PC-9 (cell line): ENCODE measurements at regions not wholly inside any gene's neighbourhood (a gene's known extent, or its start where the extent isn't known, plus 50 kb on each side); places are given as distances from the start of the nearest gene placed in this dataset.

ENCODE experiments used
- EZH2 ChIP-seq: fragments of 200-600 bp; sonication (generic); IDR thresholded peaks from 2 replicates; pipeline ENCODE4 v1.8.0; 2017; ENCODE audit warnings: antibody characterized with exemption, low read depth
- TF ChIP-seq, protein P1 (sequence below): fragments of 200-600 bp; sonication (generic); conservative IDR thresholded peaks from 2 replicates; pipeline ENCODE4 v1.6.1; 2017; ENCODE audit warnings: mixed run types, antibody characterized with exemption, mild to moderate bottlenecking, moderate library complexity

DNA sequence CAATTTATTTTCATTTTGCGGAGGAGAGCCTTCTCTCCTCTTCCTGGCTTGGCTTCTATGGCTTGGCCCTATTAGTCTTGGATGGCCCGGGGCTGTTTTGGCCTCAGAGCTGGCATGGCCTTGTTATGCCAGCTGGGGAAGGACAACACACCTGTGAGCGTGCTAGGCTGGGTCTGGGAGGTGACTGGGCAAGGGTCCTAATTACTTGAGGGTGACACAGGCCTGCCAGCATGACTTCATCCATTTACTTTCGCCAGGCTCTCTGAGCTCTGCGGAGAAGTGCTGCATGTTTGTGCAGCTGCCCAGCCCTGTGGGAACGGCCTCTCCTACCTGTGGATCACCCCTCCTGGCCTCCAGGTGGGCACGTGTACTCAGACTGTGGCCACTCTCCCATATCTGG, 153.6 kb downstream of the SNX19 start:
- TF ChIP-seq, protein P1, sequence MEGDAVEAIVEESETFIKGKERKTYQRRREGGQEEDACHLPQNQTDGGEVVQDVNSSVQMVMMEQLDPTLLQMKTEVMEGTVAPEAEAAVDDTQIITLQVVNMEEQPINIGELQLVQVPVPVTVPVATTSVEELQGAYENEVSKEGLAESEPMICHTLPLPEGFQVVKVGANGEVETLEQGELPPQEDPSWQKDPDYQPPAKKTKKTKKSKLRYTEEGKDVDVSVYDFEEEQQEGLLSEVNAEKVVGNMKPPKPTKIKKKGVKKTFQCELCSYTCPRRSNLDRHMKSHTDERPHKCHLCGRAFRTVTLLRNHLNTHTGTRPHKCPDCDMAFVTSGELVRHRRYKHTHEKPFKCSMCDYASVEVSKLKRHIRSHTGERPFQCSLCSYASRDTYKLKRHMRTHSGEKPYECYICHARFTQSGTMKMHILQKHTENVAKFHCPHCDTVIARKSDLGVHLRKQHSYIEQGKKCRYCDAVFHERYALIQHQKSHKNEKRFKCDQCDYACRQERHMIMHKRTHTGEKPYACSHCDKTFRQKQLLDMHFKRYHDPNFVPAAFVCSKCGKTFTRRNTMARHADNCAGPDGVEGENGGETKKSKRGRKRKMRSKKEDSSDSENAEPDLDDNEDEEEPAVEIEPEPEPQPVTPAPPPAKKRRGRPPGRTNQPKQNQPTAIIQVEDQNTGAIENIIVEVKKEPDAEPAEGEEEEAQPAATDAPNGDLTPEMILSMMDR, result no peak
- no peak for TF ChIP-seq EZH2
